SU-DHL-6 (cell line): ENCODE measurements at regions not wholly inside any gene's neighbourhood (a gene's known extent, or its start where the extent isn't known, plus 50 kb on each side); places are given as distances from the start of the nearest gene placed in this dataset.

Experiments used
- H2AFZ ChIP-seq: fragments of 200-600 bp; sonication (generic); 2 replicates; pipeline ENCODE4 v1.6.1; 2014; ENCODE audit warnings: low read depth, mild to moderate bottlenecking, moderate library complexity, mixed read lengths, antibody characterized with exemption, low read length; ENCODE audit not compliant: severe bottlenecking
- H3F3A ChIP-seq: fragments of 200-600 bp; shearing (Covaris generic); 2 replicates; pipeline ENCODE4 v1.6.0; 2016; ENCODE audit warnings: antibody characterized with exemption, mild to moderate bottlenecking; ENCODE audit not compliant: insufficient read depth
- H3K27ac ChIP-seq: fragments of 200-600 bp; sonication (generic); 2 replicates; pipeline ENCODE4 v1.5.1; 2016; ENCODE audit warnings: low read depth, mild to moderate bottlenecking, low read length, moderate library complexity, mixed read lengths
- H3K27me3 ChIP-seq: fragments of 200-600 bp; sonication (generic), shearing (Covaris generic); 2 replicates; pipeline ENCODE4 v1.6.0; 2014; ENCODE audit warnings: mild to moderate bottlenecking, low read length
- H3K36me3 ChIP-seq: fragments of 200-600 bp; sonication (generic); 2 replicates; pipeline ENCODE4 v1.6.1; 2014; ENCODE audit warnings: mild to moderate bottlenecking, low read length, mixed read lengths
- H3K4me2 ChIP-seq: fragments of 300-600, 200-600 bp; shearing (Covaris generic), sonication (generic); 2 replicates; pipeline ENCODE4 v1.6.0; 2014; ENCODE audit warnings: low read length, low read depth, mild to moderate bottlenecking; ENCODE audit not compliant: poor library complexity, severe bottlenecking
- H3K4me3 ChIP-seq: fragments of 200-600 bp; sonication (generic); 2 replicates; pipeline ENCODE4 v1.5.1; 2014; ENCODE audit warnings: antibody characterized with exemption, low read length, mild to moderate bottlenecking, mixed read lengths; ENCODE audit not compliant: insufficient read depth, poor library complexity, severe bottlenecking
- H3K79me2 ChIP-seq: fragments of 200-600 bp; sonication (generic); 2 replicates; pipeline ENCODE4 v1.6.1; 2014; ENCODE audit warnings: mild to moderate bottlenecking, low read length, moderate library complexity; ENCODE audit not compliant: insufficient read depth
- H3K9ac ChIP-seq: fragments of 200-600 bp; sonication (generic); 2 replicates; pipeline ENCODE4 v1.7.0; 2014; ENCODE audit warnings: mild to moderate bottlenecking, low read length
- H3K9me2 ChIP-seq: fragments of 200-600 bp; sonication (generic); replicated peaks from 2 replicates; pipeline ENCODE4 v1.6.1; 2014; ENCODE audit warnings: low read length; ENCODE audit not compliant: insufficient read depth
- H3K9me3 ChIP-seq: fragments of 200-600 bp; sonication (generic); 2 replicates; pipeline ENCODE4 v1.6.1; 2014; ENCODE audit warnings: low read length, mixed read lengths; ENCODE audit not compliant: insufficient read depth
- H4K20me1 ChIP-seq: fragments of 200-600 bp; sonication (generic); 2 replicates; pipeline ENCODE4 v1.6.1; 2014; ENCODE audit warnings: low read depth, mild to moderate bottlenecking, antibody characterized with exemption, low read length, moderate library complexity, mixed read lengths
- EZH2phosphoT487 ChIP-seq: fragments of 200-600 bp; sonication (generic), shearing (Covaris generic); conservative IDR thresholded peaks from 2 replicates; pipeline ENCODE4 v1.6.1; 2018; ENCODE audit warnings: mild to moderate bottlenecking, antibody characterized with exemption, low read length, moderate library complexity, mixed read lengths
- TF ChIP-seq, protein P1 (sequence below): fragments of 200-600 bp; sonication (generic); IDR thresholded peaks from one replicate; pipeline ENCODE4 v1.5.1; 2017; ENCODE audit warnings: antibody characterized with exemption, mild to moderate bottlenecking, low read length, moderate library complexity; ENCODE audit not compliant: insufficient read depth, poor library complexity, severe bottlenecking

DNA sequence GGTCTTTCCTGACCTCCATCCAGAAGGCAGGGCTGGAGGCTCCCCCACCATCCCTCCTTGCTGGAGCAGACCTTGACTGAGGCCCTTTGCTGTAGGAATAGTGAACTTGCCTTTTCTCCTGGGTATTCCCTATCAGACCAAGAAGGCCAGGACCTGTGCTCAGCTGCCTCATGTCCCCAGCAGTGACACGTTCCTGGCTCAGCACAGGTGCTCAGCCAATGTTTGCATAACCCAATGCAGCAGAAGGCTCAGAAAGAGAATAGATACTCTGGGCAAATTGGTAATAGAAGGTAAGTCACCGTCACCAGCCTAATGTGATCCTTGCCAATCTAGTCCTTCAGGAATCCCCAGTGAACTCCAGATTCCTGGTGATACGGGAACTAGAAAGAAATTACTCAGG, 96.4 kb downstream of the ACTL7B start:
- Histone ChIP-seq H3K9me3 (no peaks in the 10 kb centered on the region), H3K27me3 (no peaks in the 10 kb centered on the region), H3K79me2 (no peaks in the 10 kb centered on the region), H3K4me2 (no peak overlapping the region), H3K9me2 (no peaks in the 10 kb centered on the region), H3K4me3 (no peak overlapping the region), H2AFZ (no peak overlapping the region), H3K27ac (no peak overlapping the region), H4K20me1 (no peaks in the 10 kb centered on the region), H3K36me3 (no peaks in the 10 kb centered on the region), H3K9ac (no peak overlapping the region), H3F3A (no peaks in the 10 kb centered on the region)
- TF ChIP-seq, protein P1, sequence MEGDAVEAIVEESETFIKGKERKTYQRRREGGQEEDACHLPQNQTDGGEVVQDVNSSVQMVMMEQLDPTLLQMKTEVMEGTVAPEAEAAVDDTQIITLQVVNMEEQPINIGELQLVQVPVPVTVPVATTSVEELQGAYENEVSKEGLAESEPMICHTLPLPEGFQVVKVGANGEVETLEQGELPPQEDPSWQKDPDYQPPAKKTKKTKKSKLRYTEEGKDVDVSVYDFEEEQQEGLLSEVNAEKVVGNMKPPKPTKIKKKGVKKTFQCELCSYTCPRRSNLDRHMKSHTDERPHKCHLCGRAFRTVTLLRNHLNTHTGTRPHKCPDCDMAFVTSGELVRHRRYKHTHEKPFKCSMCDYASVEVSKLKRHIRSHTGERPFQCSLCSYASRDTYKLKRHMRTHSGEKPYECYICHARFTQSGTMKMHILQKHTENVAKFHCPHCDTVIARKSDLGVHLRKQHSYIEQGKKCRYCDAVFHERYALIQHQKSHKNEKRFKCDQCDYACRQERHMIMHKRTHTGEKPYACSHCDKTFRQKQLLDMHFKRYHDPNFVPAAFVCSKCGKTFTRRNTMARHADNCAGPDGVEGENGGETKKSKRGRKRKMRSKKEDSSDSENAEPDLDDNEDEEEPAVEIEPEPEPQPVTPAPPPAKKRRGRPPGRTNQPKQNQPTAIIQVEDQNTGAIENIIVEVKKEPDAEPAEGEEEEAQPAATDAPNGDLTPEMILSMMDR = no peak
- TF ChIP-seq EZH2phosphoT487 = no peak

DNA sequence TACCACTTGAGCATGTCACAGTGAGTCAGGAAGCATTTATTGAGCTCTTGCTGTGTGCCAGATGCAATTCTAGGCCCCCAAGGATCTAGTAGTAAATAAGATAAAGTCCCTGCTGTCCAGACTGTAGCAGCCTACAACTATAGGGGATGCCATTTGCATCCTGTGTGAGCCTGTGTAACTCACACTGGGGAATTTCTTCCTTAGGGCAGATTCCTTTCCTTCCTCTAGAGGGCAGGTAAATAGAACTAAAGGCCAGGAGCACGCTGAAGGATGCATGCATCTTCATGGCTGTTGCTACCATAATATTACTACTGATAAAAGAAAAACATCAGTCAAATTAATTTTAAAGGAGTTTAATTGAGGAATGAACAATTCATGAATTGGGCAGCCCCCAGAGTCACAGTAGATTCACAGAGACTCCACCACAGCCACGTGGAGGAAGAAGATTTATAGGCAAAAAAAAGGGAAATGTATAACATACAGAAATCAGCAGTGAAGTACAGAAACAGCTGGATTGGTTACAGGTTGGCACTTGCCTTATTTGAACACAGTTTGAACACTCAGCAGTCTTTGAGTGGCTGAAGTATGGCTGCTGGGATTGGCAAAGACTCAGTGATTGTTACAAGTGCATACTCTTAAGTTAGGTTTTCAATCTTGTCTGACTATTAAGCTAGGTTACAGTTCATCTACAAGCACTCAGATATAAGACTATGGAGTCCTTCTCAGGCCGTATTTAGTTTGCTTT, 98.9 kb downstream of the ACTL7B start:
- no peaks in the 10 kb centered on the region for H3K36me3 ChIP-seq
- no peak for TF ChIP-seq EZH2phosphoT487
- TF ChIP-seq, protein P1 = no peak
- no peak overlapping the region for H3K4me3 ChIP-seq
- no peaks in the 10 kb centered on the region for H3K9me3 ChIP-seq
- H4K20me1 ChIP-seq = no peaks in the 10 kb centered on the region
- no peak overlapping the region for H3K9ac ChIP-seq
- H3K79me2 ChIP-seq = no peaks in the 10 kb centered on the region
- no peaks in the 10 kb centered on the region for H3F3A ChIP-seq
- H2AFZ ChIP-seq = no peak overlapping the region
- no peaks in the 10 kb centered on the region for H3K27me3 ChIP-seq
- H3K27ac ChIP-seq = no peak overlapping the region
- H3K4me2 ChIP-seq = no peak overlapping the region
- no peaks in the 10 kb centered on the region for H3K9me2 ChIP-seq

DNA sequence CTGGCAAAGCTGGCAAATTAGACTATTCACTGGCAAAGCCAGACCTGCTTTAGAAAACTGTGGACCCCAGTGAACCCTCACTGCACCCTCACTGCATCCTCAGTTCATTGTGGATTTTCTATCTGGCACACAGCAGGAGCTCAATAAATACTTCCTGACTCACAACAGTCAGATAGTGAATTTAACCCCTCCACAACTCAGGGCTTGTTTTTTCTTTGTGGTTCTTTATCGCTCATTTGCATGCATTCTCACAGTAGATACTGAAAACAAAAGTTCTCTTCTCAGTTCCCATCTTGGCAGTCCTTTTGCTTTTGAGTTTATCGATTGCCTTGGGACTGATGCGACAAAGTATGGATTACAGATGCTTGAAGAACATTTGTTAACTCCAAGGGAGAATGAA, 99.8 kb downstream of the ACTL7B start:
- Histone ChIP-seq H2AFZ (no peak overlapping the region), H3K36me3 (no peaks in the 10 kb centered on the region), H3F3A (no peaks in the 10 kb centered on the region), H3K9me3 (no peaks in the 10 kb centered on the region), H3K79me2 (no peaks in the 10 kb centered on the region), H3K9me2 (no peaks in the 10 kb centered on the region), H3K27me3 (no peaks in the 10 kb centered on the region), H4K20me1 (no peaks in the 10 kb centered on the region), H3K27ac (no peak overlapping the region), H3K9ac (no peak overlapping the region), H3K4me2 (no peak overlapping the region), H3K4me3 (no peak overlapping the region)
- TF ChIP-seq, protein P1 = no peak
- no peak for TF ChIP-seq EZH2phosphoT487
